HCEC 1CT (cell line): ENCODE measurements at regions not wholly inside any gene's neighbourhood (a gene's known extent, or its start where the extent isn't known, plus 50 kb on each side); places are given as distances from the start of the nearest gene placed in this dataset.
"Not testable (repeated sequence)": the region's sequence is repeated elsewhere in the genome, so short reads cannot be mapped to it uniquely, and the experiment has no call there.

ENCODE experiments used
- DNase-seq: peaks from one replicate; pipeline ENCODE4 v3.0.0-alpha.2; 2017

DNA sequence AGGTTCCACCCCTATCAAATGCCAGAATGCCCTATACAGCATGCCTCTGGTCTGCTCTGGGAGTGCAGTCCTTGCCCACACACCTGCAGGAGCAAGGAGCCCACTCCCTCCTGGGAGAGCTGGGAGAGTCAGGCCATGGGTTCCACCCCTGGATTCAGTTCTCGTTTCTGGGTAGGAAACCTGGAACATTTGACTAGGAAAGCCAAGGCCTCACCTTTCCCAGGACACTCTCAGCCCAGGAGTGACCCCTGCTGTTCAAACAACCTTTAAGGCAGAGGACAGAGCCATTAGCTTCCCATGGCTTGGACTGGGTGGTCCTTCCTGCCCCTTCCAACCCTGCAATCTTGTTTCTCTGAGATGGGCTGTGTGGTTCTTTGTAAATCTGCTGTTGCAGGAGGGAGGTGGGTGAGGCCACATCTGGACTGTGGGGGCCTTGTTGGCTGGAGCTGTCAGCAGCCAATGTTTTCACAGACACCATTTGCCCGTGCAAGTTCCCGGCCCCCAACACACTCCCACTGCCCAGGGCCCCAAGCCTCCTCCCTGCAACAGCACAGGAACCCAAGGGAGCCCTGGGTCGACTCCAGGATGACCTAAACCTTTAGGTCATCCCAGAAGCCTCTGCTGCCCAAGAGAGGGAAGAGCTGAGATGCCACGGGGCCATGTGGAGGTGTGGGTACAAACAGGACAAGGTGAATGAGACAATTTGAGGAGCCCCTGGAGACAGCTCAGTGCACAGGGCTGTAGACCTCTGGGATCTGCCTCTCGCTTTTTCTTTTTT, 104.4 kb downstream of the PJA1 start:
- DNase-seq = no peak

DNA sequence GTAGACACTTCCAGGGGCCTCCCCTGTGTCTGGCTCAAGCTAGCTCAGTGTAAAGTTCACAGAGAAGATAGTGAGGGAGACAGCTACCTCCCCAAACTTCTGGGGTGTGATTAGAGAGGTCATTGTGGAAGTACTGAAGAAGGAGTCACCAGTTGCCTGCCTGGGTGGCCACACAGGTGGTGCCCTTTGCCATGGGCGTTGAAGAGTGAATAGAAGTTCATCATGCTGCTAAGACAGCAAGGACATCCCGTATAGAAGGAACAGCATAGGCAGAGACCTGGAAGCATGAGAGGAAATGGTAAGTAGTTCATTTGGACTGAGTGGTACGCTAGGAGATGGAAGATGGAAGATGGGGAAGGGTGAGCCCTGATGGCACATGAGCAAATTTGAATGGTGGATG, 110.1 kb downstream of the PJA1 start:
- DNase-seq = no peak

DNA sequence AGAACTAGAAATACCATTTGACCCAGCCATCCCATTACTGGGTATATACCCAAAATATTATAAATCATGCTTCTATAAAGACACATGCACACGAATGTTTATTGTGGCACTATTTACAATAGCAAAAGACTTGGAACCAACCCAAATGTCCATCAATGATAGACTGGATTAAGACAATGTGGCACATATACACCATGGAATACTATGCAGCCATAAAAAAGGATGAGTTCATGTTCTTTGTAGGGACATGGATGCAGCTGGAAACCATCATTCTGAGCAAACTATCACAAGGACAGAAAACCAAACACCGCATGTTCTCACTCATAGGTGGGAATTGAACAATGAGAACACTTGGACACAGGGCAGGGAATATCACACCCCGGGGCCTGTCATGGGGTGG, 110.8 kb downstream of the PJA1 start:
- not testable (repeated sequence) for DNase-seq

DNA sequence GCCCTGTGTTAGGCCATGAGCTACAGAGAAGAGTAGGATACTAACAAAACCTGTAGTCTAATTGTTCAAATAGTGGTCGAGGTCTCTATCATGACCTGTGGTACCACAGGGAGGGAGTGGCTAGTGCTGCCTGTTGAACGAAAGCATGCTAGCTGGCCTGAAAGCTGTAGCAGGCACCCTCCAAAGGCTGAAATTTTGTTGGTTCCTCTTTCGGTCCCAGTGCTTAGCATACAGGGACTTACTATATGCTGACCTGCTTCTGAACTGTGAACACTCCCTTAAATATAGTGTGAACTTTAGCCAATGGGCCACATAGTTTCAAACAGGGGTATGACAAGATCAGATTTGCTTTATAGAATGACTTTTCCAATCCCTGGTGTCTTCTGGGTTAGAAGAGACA, 113.4 kb downstream of the PJA1 start:
- no peak for DNase-seq

DNA sequence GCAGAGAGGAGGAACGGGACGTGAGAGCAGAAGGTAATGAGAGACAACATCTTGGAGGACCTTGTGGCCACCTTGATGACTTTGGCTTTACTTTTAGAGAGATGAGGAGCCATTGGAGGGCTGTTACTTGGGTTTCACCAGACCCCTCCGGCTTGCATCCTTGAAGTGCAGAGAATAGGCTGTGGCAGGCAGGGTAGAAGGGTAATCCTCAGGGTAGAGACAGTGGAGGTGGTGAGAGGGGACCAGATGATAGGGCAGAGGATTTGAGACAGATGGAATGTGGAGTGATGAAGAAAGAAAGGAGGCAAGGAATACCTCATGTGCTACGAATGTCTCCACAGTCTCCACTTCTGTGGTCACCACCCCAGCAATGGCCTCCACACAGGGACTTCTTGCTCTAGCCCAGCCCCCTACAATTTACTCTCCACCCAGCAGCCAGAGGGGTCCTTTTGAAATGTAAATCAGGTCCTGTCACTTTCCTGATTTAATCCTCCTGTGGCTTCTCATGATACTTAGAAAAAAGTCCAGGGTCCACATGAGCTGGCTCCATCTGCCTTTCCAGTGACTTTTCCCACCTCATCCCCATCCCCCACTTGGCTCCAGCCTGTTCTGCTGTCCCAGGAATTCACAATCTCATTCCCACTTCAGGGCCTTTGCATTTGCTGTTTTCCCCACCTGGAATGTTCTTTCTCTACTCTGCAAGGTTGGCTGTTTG, 115.0 kb downstream of the PJA1 start:
- no peak for DNase-seq

DNA sequence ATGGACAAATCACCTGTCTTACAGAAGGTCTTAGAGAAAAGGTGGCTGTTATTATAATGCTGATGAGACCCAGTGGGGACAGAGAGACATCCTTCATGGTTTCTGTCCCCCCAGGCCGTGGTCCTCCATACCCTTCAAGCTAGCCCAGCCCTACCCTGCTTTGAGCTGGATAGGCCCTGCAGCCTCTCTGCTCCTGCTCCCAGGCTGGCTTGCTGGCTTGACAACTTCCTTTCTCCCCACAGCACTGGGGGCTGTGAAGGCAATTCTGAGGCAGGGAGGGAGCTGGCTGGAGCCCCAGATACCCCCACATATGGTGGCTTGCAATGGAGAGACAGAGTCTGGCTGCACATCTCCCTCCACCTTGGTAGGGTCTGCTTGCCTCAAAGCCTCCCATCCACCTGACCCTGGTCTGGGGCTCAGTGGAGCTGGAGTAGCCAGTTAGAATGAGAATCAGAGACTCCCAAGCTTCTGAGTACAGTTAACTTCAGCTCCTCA, 118.2 kb downstream of the PJA1 start:
- no peak for DNase-seq

DNA sequence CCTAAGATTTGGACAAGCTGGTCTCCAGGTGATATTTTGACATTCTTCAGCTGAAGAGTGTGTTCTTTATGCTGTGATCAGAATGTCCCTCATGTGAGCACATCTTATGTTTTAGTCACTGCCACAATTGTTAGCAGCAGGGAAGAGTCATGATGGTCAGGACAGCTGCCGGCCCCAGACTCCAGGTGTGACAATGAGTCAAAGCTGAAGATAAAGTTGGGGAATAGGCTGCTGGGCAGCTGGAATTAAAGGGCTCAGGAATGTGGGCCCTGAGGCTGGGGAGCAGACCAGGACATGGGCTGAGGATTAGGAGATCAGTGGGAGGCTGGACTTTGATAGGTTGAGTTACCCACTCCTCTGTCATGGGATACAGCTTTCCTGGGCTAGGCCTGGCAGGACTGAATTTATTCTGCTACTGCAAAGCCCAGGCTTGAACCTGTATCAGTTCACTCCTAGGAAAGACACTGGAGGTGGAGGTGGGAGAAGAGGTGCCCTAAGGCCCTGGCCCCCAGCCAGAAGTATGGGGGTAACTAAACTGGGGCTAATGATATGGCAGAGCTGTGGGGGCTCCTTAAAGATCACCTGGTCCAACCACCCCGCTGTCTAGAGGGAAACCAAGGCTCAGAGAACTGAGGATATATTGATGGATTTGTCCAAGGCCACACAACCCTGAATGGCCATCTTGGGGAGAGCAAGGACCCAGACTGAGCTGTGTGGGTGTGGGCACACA, 119.5 kb downstream of the PJA1 start:
- no peak for DNase-seq

DNA sequence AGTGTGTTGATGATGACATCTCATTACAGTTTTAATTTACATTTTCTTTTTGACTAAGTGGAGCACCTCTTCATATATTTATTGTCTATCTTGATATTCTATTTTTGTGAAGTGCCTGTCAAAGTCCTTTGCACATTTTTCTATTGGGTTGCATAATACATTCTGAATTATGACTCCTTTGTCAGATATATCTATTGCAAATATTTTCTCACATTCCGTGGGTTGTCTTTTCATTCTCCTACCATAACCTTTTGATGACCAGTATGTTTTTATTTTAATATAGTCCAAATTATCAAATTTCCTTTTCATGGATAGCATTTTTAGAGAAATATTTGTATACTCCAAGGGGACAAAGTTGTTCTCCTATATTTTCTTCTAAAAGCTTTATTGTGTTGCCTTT, 126.4 kb downstream of the PJA1 start:
- no peak for DNase-seq

DNA sequence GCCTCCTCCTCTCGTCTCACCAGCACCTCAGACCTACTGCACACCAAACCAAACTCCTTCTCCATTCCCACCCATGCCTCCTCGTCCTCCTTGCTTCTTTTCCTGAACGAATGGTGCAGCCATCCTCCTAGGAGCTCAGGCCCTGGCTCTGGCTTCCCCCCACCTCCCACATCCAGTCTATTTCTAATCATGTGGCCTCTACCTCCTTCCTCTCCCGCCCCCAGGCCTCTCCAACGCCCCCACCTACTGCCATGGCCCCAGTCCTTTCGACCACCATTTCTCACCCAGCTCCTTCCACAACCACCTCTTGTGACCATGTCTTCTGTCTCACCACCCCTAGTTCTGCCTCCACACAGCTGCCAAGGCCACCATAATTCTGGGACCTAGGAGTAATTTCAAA, 127.1 kb downstream of the PJA1 start:
- DNase-seq = no peak

DNA sequence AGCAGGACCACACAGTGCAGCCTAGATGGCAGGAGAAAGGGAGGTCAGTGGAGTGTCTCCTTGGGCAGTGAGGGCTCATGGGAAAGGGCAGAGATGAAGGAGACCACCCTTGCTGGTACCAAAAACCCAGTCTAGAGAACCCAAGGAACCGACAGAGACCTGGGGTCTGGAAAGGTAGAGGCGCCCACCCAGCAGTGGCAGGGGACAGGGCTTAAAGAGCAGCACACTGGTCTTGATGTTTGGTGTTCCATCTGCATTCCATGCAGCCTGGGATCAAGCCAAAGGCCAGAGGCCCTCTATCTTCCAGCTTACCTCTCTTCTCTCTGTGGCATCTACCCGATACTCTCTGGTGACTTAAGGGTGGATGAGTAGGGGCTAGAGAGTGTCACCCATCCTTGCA, 127.5 kb downstream of the PJA1 start:
- DNase-seq = no peak

DNA sequence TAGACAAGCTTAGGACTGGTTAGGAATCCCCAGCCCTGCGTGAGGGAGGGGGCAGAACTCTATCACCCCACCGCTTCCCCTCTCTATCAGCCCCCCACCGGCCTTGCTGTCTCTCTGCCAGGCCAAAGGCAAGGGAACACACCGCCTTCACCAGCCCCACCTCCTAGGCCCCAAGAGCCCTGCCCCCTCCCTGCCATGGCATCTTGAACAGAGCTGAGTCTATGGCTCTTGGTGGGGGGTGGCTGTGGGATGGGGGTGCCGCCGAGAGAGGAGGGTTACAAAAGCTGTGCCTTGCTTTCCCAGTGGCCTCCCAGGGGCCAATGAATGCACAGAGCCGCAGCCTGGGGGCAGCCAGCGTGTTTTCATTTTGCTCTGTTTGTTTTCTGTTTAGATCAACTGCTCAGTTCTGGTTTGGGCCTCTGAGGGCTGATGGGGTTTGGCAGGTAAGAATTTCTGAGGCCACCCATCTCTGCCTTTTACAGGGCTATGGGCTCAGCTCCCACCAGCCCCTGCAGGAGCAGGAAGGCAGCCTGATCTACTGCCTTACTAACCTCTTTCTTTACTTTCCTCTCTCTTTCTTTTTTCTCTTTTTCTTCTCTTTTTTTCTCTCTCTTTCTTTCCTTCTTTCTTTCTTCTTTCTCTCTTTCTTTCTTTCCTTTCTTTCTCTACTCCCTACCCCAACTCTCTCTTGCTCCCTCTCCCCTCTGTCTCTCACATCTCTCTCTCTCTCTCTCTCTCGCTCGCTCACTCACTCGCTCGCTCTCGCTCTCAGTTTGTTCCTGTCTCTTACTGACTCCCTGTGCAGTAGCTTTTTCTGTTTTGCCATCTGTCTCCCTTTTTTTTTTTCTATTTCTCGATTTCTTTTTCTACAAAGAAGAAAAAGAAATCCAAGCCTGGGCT, 128.3 kb downstream of the PJA1 start:
- no peak for DNase-seq

DNA sequence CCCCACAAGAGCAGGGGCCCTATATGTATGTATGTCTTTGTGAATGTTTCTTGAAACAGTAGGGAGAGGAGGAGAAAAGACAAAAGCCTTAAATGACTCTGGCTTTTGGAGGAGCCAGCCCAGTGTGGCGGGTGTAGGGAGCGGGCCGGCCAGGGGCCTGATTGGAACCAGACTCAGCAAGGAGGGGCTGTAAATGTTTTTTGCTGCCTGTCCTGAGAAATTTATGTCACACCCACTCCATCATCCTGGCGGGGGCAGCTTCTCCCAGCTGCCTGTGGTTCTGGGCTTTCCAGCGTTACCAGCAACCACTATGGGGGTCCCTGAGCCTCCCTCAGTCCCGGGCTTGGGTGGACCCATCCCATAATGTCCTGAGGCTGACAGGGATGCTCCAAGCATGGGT, 130.8 kb downstream of the PJA1 start:
- no peak for DNase-seq

DNA sequence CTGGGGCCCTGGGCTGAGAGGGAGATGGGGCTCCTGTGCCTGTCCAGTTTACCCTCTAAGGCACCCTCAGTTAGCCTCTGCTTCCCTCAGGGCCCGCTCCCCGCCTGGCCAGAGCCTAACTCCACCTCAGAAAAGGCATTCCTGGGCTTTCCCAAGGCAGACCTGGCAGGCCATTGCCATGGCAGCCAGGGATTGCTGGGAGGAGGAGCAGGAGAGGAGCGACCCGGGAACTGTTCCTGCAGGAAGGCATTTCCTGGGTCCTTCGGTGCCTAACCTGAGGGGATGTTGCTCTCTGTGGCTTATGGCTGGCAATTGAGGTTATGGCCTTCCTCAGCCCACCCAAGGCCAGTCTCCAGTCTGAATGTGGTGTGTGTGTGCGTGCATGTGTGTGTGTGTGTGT, 131.3 kb downstream of the PJA1 start:
- DNase-seq = no peak

DNA sequence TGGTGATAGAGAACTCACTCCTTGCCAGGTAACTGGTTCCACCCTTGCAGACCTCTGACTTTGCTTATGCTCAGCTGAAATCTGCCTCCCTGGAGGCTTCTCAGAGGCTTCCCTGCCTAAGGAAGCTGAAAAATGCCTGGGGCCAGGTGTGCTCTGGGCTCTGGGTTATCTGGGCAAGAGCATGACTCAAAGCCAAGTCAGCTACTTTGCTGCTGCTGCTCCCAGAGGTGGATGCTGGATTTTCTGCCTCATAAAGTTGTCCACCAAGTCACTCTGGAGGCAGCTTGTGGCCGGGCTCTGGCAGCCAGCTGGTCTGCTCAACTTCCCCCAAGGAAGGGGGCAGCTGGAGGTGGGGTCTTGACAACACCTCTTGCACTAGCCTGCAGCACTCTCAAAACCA, 132.7 kb downstream of the PJA1 start:
- no peak for DNase-seq

DNA sequence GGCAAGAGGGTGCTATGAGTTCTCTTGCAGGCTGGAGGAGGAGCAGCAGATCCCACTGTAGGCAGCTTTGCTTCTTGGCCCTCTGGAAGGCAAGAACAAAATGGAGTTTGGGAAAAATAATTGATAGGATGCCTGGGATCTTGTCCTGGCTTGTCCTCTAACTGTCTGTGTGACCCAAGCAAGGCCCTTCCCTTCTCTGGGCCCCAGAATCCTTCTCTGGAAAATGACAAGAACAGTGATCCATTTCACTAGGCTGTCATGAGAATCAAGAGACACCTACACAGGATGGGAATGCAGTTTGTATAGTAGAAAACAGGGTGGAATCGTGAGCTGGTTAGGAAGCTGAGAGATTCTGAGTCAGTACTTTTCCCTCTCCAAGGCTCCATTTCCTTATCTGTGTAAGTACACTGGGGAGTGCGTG, 133.3 kb downstream of the PJA1 start:
- no peak for DNase-seq

DNA sequence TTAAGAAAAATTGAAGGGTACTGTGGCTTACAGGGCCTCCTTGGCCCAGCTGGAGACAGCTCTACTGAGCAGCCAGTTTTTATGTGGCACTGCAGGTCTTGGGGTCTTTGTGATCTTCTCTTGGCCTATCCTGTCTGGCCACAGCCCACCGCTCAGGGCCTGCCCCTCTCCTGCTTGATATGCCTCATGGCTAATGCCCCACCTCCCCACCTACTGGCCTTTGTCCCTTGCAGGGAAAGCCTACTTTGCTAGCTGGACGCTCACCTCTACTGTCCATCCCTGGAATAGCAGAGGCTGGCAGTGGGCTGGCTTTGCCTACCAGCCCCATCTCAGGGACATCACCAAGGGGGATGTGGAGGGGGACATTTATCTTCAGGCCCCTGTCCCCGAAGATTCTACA, 134.1 kb downstream of the PJA1 start:
- no peak for DNase-seq

DNA sequence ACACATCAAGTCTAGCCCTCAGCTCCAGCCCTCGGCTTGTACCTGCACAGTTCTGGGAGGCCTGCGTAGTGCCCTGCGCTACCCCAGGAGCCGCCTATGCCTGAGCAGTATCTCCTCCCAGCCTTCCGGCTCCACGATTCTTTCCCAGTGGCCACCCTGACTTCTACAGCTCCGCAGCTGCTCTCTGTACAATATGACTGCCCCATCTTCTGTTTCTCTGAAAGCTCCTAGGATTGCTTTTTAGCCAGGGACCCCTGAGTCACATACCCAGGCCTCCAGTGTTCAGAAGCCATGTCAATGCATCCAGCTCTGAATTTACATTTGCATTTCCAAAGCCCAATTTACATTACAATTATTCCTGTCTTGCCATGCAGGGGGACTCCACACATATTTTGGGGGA, 135.5 kb downstream of the PJA1 start:
- no peak for DNase-seq

DNA sequence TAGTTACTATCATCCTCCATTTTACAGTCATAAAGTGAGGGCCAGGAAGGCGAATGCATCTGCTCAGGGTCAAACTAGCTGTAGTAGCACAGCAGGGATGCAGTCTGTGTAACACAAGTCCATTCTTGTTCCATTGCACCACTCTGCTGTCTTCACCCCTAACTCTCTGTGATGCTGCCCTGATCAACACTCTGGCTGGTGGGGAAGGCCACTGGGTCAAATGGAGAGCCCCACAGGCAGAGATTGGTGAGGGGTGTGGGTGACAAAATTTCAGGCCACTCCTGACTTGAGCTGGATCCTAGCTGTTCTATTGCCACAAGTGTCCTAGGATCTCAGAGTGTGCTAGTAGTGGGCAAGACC, 136.5 kb downstream of the PJA1 start:
- DNase-seq = no peak

DNA sequence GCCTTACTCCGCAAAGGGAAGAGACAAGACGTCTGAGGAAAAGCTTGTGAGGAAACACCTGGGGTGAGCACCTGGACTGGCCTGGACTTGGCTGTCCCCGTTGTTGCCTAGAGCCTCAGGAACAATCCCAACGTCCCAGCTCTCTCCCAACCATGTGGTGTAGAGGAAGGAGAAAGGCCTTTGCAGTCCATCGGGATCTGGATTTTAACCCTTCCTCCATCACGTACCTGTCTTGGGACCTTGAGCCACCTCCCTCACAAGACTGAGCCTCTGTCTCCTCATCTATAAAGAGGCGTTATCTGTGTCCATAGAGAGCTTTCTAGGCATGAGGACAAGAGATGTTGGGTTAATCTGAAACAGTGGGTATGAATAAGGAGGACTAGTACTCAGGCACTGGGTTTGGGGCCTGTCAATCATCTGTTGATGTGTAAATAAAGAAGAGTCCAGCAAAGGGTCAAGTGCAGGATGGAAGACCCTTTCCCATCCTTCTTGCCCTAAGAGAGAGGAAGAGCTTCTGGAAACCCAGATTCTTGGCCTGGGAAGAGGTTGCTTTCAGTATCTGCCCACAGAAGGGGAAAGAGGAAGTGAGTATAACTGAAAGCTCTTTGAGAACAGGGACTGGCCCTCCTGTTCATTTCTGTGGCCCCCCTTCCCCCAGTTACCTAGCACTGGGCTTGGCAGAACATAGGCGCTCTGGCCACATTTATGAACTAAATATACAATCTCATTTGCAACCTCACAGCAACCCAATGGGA, 137.1 kb downstream of the PJA1 start:
- DNase-seq = no peak

DNA sequence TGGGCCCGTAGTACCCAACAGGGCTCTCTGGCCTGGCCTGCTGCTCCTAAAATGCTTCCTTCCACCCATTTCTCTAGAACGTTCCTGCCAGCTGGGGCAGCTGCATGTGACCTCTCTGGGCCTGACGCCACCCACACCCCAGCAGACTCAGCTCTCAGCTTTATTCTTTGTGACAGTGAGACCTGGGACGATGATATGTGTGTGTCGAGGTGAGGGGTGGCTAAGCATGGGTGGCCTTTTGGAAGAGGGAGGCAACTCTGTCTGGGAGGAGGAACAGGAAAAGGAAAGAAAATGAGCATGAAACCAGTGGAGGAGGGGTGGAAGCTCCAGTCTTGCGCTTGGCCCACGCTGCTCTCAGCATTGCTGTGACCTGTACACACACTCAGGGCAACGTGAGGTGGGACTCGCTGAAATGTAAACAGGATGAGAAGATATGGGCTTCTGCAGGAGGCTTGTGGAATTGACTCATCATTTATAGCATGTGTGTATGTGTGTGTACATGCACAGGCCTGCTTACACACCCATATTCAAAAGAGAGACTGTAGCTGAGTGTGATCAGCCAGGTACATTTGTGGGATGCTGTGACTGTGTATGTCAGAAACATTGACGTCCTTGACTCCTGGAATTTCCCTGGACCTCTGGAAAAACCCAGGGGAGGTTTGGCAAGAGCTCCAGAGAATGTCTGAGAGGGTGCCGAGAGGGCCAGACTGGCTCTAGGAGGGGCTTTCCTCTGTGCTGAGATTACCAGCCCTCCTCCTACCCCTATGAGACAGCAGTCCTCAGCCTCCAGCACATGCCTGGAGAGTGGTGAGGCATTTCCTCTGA, 137.9 kb downstream of the PJA1 start:
- peak; percentile 15 for DNase-seq

DNA sequence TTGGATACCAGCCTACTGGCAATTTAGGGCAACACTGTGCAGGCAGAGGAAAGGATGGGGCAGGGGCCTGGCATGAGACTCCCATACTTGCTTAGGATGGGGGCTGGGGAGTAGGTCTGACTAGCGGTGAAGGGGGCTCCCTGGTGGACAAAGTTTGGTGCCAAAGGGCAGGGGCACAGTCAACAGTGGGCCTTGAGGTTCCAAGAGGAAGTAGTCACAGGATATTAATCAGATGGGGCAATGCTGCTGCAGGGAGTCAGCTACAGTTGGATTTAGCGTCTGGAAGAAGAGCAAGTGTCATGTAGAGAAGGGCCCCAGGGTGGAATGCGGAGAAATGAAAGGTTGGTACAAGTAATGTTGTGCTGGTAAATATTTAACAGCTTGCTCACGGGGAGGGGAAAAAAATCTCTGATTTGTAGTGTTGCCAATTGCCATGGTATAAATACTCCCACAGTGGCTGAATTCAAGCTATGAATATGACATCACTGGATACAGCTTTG, 139.4 kb downstream of the PJA1 start:
- DNase-seq = peak; percentile 29
